ENCODE measurements at regions not wholly inside any gene's neighbourhood (a gene's known extent, or its start where the extent isn't known, plus 50 kb on each side); places are given as distances from the start of the nearest gene placed in this dataset.
"Not testable (repeated sequence)": the region's sequence is repeated elsewhere in the genome, so short reads cannot be mapped to it uniquely, and the experiment has no call there.

DNA sequence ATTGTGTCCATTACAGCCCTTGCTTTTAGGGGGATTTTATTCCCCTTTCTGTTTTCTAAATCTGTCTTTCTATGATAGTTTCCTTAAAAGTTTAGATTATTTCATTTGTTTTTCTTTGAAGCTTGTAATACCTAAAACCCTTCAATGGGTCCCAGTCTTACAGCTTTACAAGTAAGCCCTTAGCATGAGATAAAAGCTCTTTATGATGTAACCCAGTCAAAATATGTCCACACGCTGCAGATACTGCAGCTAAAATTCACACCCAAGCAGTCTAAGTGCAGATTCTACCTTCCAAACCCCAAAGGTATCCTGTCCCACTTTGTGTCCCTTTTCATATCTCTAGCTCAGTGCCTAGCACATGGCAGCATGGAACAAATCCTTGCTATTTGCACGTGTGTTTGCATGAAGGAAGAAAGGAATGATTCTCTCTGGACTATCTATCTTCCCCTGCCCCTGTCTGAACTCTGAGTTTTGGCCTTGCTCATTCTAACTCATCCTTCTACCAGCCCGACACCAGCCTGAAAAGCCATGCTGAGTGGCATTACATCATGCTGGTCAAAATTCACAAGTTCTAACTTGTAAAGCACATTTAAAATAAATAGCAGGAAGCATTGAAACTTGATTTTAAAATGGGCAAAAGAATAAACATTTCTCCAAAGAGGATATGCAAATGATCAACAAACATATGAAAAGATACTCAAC, 623.2 kb downstream of the IRS1 start:
- DNase-seq, result no peak

DNA sequence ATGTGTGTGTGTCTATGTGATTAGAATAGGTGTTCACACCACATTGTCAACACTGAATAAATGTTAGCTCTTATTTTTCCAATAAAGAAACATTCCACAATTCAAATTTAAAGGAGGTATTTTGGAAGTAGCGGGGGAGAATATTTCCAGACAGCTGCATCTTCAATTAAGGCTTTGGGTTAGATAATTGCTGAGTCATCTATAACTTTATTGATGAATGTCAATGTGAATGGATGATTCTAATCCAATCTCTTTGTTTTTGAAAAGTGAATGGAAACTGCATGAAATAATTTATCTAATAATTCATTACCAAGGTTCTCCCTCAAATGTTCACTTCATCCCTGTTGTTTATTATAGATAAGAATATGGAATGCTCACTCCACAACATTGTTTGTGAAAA, 625.2 kb downstream of the IRS1 start:
- DNase-seq, result no peak

DNA sequence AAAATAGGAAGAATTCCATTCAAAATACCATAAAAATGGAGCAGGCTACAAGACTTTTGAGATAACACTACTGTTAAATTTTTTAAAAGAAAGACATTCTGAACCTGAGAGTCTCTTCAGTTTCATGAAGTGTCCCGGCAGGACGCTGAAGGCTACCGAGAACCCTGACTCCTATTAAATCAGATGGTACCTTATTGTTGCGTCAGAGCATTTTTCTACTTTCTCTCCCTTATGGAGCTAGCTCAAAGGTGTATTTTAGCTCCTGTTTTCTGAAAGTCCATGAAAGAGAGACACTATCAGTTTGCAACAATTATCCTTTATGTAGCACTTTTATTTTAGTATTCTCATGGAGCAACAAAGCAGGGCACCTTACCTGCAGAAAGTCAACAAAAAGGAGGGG, 626.7 kb downstream of the IRS1 start:
- no peak for DNase-seq

DNA sequence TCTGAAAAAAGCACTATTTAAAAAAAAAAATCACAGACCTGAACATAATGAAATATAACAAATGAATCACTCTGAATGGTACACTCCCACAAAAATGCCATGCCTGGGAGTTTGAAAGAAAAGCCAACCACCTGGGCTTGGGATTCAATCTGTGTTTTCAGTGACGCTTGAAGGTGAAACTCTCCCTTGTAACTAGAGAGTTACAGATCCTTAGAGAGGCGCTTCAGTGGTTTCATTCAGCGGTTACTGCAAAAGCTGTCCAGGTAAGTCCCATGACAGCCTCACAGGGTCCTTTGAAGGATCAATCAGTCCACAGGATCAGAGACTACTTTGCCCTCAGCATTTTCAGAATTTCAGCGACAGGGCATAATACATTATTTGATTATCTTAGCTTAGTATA, 627.3 kb downstream of the IRS1 start:
- no peak for DNase-seq

DNA sequence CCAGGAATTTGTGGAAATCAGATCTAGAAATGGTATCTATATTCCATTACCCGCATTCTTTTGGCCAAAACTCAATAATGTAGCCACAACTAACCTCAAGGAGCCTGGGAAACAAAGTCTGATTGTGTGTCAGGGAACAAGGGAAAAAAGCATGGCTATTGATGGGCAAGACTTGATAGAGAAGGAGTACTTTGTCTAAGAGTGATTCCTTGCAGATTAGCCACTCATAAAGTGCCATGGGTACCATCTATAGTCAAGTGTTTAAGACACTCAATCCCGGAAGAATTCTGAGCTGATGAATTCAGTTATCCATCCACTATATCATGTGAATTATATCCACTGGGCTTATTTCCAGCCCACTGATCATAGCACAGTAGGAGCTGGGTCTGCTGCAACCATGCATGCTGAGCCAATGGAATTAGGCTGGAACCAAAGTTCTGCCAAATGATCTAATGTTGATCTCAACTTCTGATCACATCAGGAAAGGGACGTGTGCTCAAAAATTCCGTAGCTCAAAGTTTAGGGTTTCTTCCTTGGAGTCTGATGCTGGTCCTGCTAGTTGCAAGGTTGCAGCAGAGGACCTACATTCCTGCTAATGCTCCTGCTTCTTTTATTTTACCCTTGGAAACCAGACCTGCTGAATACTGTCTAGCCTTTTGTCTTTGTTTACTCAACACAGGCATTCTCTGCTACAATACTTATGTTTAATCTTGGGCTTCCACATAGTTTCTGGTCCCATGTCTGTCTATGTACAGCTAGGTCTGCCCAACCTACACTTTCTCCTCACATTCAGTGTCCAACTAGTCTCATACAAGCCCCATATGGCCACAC, 629.7 kb downstream of the IRS1 start:
- no peak for DNase-seq

DNA sequence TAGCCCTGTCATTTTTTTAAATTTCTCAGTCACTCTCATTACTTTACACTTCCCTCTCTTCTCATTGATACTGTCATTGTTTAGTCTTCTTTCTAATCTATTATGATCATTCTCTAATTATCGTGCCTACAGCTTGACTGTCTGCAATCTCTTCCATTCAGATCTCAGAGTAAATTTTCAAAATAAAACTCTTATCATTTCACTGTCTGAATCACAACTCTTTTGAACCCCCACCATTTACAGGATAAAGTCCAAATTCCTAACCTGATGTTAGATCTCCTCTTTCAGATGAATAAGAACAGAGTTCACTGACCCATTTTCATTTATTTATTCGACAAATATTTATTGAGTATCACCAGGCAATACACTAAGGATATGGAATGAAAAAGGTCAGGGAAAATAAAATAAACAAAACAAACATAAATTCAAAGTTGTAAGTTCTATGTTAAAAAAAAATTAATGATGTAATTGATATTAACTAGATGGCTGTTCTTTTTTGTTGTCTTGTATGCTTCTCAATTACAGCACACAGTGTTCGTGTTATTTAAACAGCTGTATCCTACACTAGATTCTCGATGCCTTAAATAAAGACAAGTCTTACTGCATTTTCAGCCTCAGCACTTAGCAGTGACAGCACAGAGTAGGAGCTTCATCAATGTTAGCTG, 631.0 kb downstream of the IRS1 start:
- DNase-seq, result no peak

DNA sequence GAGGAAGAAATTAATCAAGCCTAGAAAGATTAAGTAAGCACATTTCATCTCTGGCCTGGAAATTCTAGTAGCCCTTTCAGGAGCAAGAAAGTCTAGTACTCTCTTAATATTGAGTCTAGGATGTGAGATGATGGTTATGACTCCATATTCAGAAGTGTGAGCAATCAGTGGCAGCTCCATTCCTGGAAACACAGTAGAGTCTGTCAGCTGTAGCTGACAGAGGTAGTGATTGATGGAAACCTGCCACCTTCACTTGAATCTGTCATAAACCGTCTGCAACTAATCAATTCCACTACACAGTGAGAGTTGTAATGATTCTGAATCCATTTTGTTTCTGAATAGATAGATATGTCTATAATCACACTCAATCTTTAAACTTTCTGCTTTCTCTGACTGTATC, 635.1 kb downstream of the IRS1 start:
- DNase-seq, result no peak

DNA sequence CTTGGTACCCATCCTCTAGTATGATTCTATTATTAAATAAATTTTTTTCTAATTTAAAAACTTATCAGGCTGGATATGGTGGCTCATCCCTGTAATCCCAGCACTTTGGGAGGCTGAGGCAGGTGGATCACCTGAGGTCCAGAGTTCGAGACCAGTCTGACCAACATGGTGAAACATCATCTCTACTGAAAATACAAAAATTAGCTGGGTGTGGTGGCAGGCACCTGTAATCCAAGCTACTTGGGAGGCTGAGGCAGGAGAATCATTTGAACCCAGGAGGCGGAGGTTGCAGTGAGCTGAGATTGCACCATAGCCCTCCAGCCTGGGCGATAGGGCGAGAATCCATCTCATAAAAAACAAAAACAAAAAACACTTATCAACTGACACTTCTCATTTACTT, 639.0 kb downstream of the IRS1 start:
- not testable (repeated sequence) for DNase-seq

DNA sequence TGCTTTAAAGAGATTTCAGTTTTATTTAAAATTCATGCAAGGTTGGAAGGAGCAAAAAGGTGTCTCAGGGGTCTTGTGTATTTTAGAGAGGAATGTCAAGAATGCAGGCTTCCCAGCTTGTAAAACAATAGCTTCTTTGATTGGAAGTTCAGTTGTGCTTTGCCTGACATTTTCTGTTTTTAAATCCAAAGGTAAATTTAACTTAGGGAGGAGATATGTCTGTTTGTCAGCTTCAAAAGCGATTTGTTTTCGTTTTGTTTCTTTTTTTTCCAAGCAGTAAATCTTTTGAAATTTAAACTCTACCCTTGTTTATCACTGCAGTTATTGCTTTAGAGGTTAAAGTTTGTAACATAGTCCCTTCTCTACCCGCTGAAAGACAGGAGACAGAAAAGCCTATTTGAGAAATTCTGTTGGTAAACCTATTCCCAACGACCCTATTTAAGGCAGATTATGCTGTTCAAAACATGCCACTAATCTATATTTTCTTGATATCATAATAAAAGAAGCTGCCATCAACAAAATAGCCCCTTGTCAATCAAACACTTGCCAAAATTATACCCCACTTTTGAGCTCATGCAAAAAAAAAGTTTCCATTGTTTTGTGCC, 639.6 kb downstream of the IRS1 start:
- DNase-seq, result no peak

DNA sequence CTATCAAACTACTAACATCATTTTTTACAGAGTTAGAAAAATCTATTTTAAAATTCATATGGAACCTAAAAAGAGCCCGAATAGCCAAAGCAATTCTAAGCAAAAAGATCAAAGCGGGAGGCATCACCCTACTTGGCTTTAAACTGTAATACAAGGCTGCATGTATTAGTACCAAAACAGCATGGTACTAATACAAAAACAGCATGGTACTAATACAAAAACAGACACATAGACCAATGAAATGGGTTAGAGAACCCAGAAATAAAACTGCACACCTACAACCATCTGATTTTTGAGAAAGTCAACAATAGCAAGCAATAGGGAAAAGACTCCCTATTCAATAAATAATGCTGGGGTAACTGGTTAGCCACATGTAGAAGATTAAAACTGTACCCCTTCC, 640.7 kb downstream of the IRS1 start:
- DNase-seq, result no peak

DNA sequence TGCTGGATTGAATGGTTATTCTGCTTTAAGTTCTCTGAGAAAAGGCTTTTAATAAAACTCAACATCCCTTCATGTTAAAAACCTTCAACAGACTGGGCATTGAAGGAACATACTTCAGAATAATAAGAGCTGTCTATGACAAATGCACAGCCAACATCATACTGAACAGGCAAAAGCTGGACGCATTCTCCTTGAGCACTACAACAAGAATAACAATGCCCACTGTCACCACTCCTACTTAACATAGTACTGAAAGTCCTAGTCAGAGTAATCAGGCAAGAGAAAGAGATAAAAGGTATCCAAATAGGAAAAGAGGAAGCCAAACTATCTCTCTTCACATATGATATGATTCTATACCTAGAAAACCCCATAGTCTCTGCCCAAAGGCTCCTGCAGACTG, 641.4 kb downstream of the IRS1 start:
- DNase-seq, result no peak

DNA sequence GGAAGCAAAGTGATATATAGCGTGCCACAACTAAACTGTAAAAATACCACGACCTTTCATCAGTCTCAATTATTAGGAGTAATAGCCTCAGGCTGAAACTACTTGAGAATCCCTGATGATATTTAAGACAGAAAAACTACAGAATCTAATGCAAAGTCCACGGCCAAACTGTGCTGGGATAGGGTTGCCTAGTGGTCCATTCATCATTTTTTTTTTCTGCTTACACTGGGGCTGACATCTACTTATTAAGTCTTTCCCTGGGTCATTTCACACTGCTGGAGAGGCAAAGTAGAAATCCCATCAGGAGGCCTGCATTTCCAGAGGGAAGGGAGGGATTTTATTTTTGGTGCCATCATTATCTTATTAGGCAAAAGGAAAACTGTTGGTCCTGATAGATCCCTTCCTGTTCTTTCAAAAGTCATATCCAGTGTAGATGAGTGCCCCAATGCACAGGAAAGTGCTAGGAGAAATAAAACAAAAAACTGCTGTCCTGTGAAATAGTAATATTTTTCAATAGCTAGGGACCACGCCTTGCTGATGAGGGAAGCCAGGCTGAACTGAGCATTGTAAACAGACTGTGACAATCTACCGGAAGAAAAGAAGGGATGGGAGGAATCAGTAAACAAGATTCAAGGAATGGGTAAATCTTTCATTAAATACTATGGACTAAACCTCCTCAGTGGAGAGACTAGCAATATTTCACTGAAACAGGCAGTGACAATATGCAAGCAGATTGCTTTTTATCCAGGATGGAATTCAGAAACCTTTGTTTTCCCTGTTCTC, 644.3 kb downstream of the IRS1 start:
- DNase-seq, result no peak

DNA sequence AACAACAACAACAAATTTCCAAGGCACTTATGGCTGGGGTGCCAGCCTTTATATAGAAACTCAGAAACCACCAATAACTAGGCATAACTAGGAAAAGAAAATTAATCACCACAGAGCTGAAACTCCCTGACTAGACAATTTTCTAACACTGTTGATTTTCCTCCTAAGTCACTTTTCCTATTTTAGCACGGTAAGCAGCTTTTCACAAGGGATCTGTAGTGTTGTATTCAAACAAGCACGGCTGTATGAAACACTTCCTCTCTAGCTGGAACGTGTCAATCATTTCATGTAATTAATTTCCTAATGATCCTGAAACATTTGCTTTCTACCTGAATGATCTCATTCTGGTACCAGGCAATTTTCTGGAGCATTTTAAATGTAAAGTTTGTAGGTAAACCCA, 645.0 kb downstream of the IRS1 start:
- DNase-seq, result no peak

DNA sequence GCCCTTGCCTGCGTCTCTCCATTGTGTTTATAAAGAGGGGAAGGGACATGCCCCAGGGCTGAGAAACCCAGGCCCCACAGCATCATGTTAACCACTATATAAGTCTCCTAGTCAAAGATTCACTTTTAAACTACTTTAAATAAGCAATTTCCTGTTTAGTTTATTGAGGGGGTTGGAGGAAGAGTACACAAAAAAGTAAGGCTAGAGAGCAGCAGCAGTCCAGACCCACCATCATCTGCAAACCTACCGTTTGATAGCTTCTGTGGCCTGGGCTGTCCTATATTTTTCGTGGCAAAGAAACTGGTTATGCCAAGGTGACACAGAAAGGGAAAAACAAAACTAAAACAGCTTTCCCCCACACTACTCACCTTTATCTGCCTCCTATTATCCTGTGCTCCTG, 646.1 kb downstream of the IRS1 start:
- DNase-seq, result no peak

DNA sequence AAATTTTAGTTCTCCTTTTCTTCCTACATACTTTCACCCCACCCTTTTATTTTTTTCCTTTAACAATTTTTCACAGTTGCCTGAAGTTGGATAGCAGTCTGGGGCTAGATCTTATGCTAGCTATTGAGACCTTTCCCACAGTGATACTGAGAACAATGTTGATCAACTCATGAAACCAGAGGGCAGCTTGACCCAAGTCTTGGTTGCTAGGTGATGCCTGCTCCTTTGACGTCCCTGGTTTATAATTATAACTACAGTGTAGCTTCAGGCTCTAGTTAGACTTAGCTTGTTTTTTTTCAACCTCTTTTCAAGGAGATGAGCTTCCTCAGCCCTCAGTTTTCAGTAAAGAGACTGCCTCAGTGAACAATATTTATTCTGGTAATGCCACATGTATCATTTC, 648.5 kb downstream of the IRS1 start:
- DNase-seq, result no peak

DNA sequence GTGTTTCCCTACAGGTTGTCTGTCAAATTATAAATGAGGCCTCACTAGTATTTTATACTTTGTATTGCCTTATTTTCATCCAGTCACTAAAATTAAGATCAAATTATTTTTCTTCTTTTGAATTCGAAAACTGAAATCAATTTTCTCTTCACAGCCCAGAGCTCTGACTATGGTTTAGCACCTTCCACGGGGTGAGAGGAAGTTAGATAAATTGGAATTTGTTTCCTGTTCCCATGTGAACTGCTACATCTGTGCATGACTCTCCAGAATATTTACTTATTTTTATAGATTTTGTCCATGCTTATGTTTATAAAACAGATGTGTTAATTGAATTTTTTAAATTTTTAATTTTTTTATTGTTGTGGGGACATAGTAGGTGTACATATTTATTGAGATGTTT, 656.5 kb downstream of the IRS1 start:
- no peak for DNase-seq

DNA sequence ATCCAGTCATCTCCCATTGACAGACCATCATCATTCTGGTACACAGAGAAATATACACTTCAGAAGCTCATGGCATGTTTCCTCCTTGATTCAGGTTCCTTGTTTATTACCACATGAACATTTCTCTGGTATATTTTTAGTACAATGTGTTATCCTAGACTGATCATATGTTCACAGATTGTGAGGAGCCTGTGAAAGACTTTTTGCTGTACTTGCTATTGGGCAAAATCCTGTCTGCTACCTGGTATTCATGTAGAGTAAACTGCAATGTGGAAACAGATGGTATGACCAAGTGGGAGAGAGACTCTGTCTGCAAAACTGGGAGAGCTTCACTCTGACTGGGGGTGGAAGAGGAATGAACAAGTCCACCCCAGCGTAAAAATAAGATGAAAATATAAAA, 657.2 kb downstream of the IRS1 start:
- peak in 7 of 58 donors; percentile 2 to 37 (median 11) for DNase-seq

DNA sequence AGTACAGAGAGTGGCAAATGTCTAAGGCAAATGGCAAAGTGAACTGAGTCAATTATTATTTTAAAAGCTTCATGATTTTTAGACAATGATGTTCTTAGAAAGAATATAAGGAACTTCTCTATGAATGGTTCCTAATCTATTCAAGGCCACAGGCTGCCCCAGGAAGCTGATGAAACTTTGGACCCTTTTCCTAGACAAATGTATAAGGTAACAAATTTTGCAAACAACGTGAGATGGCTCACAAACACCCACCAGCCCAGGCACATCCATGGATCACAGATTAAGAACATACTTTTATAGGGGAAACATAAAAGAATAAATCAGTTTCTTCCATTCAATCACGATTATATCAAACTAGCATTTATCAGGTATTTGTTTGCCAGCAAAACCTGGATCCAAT, 659.0 kb downstream of the IRS1 start:
- no peak for DNase-seq

DNA sequence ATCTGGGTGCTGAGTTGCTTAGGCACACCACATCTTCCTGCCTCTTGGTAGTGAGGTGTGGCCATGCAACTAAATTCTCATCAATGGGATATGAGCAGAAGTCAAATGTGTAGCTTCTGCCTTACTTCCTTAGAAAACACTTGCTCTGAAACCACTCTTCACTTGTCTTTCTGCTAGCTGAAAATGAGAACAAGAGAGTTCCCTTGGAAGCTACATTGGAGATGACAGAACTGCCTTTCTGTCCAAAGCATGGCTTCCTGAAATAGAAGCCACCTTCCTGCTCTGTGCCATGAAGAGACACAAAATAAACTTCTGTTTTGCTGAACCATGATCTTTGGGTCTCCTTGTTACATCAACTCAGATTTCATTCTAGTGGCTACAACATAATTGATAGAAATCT, 659.9 kb downstream of the IRS1 start:
- no peak for DNase-seq

DNA sequence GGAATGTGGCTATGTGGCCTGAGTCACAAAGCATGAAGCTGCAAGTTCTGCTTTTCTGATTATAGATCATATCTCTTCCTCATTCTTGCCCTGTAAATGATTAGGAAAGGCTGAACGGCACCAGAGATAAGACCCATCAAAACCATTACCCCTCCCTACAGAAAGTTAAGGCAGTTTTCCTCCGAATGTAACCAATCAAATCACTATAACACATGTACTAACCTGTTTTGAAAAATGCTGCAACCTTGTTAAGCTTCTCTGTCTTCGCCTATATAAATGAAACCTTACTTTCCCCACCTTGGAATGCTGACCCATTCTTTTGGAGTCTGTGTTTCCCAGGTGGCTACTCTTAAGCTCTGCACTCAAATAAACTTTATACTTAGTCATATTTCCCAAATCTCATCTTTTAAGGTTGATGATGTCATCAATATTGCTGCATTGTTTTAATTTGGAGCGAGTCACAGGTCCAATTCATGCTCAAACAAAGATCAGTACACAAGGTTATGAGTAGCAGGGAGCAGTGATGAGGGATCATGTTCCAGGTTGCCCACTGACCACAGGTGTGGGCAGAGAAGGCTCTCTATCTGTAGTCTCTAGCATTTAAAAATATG, 662.3 kb downstream of the IRS1 start:
- no peak for DNase-seq

DNA sequence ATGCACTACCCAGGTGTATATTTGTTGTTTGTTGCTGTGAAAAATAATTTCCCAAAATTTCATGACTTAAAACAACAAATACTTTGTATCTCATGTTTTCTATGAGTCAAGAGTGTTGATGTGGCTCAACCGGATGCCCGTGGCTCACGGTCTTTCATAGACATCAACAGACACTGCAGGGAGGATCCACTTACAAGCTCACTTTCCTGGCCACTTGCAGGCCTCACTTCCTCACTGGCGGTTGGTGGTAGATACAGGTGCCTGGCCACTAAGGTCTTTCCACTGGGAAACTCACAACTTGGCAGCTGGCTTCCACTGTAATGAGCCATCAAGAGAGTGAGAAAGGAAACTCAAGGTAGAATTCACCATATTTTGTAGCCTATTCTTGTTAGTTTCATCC, 662.9 kb downstream of the IRS1 start:
- DNase-seq, result no peak

Data from anterior cingulate cortex (tissue), 58 donors.